Erythroblast (primary cell): ENCODE measurements at regions not wholly inside any gene's neighbourhood (a gene's known extent, or its start where the extent isn't known, plus 50 kb on each side); places are given as distances from the start of the nearest gene placed in this dataset.

Source experiments
- GATA1 ChIP-seq: IDR thresholded peaks from 2 replicates; pipeline ENCODE4 v1.6.1; 2011; ENCODE audit warnings: low read depth, mild to moderate bottlenecking, control low read depth, low read length, moderate library complexity
- POLR2A ChIP-seq: IDR thresholded peaks from 2 replicates; pipeline ENCODE4 v1.6.1; 2011; ENCODE audit warnings: mild to moderate bottlenecking, low read length

DNA sequence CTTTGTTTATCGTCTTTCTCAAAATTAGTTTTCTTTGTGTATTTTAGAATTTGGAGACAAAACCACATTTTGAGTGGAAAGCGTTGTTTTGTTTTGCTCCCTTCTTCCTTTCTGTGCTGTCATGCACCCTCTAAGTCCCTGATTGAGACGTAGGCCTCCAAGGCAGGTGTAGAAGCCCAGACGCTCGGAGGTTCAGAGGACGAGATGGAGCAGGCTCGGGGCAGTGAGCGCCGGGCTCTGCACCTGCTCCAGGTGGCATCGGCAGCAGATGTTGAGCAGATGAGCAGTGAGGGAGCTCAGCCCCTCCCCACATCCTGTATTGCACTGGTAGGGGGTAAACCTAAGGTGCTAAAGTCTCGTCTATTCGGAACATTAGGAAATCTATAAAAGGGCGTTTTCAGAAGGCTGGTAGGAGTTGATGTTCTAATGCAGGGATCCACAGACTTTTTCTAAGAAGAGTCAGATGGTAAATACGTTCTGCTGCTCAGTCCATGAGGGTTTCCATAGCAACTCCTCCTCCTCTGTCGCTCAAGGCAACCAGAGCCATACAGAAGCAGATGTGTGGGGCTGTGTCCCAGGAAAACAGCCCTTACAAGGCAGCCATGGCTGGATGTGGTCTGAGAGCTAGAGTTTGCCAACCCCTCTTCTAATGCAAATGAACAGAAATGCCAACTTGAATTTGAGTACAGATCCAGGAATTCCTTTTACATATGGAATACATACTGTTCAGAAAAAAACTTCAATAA lies 724.2 kb downstream of the BRD1 start:
- TF ChIP-seq POLR2A (no peak), GATA1 (no peak)
